GM18517 (cell line): ENCODE measurements at regions not wholly inside any gene's neighbourhood (a gene's known extent, or its start where the extent isn't known, plus 50 kb on each side); places are given as distances from the start of the nearest gene placed in this dataset.

ENCODE experiments used
- ATAC-seq: cut with Tn5 transposase; IDR thresholded peaks from one replicate; pipeline ENCODE4 v1.9.1; 2021; ENCODE audit warnings: mild to moderate bottlenecking, moderate library complexity; ENCODE audit not compliant: unreplicated experiment

- no peak for ATAC-seq
Observed at GRCh38 chr1:177793900-177794299, 176.0 kb downstream of the SEC16B start.

- no peak for ATAC-seq
Observed at GRCh38 chr1:177790566-177790965, 179.3 kb downstream of the SEC16B start.

- no peak for ATAC-seq
Observed at GRCh38 chr1:177789956-177790355, 179.9 kb downstream of the SEC16B start.

- ATAC-seq = no peak
Observed at GRCh38 chr1:177786176-177786745, 183.6 kb downstream of the SEC16B start.

GRCh38 chr1:177784936-177785335, 184.9 kb downstream of the SEC16B start:
- no peak for ATAC-seq

GRCh38 chr1:177784409-177784808, 185.4 kb downstream of the SEC16B start:
- ATAC-seq = no peak

GRCh38 chr1:177783051-177783450, 186.8 kb downstream of the SEC16B start:
- ATAC-seq = no peak

GRCh38 chr1:177780096-177780700, 189.7 kb downstream of the SEC16B start:
- ATAC-seq = no peak

- no peak for ATAC-seq
Observed at GRCh38 chr1:177779166-177779965, 190.5 kb downstream of the SEC16B start.

GRCh38 chr1:177775924-177776323, 193.9 kb downstream of the SEC16B start:
- no peak for ATAC-seq

- no peak for ATAC-seq
Observed at GRCh38 chr1:177772386-177772960, 197.4 kb downstream of the SEC16B start.

GRCh38 chr1:177771688-177772087, 198.2 kb downstream of the SEC16B start:
- no peak for ATAC-seq

- no peak for ATAC-seq
Observed at GRCh38 chr1:177770096-177770495, 199.8 kb downstream of the SEC16B start.

- no peak for ATAC-seq
Observed at GRCh38 chr1:177755851-177756560, 213.9 kb downstream of the SEC16B start.

- no peak for ATAC-seq
Observed at GRCh38 chr1:177754603-177755002, 215.3 kb downstream of the SEC16B start.

GRCh38 chr1:177753655-177754054, 216.2 kb downstream of the SEC16B start:
- no peak for ATAC-seq

GRCh38 chr1:177748080-177748801, 221.6 kb downstream of the SEC16B start:
- ATAC-seq = no peak

GRCh38 chr1:177746155-177746554, 223.7 kb downstream of the SEC16B start:
- no peak for ATAC-seq

- no peak for ATAC-seq
Observed at GRCh38 chr1:177744906-177745305, 225.0 kb downstream of the SEC16B start.

GRCh38 chr1:177741476-177741875, 228.4 kb downstream of the SEC16B start:
- ATAC-seq = no peak

- no peak for ATAC-seq
Observed at GRCh38 chr1:177739780-177740179, 230.1 kb downstream of the SEC16B start.
